ENCODE measurements at regions not wholly inside any gene's neighbourhood (a gene's known extent, or its start where the extent isn't known, plus 50 kb on each side); places are given as distances from the start of the nearest gene placed in this dataset.
"Not testable (repeated sequence)": the region's sequence is repeated elsewhere in the genome, so short reads cannot be mapped to it uniquely, and the experiment has no call there.

GRCh38 chr2:76697439-76697838 is 824.7 kb downstream of the LRRTM4 start:
- not testable (repeated sequence) for ATAC-seq

GRCh38 chr2:76692908-76693307 is 829.3 kb downstream of the LRRTM4 start:
- DNase-seq (no peak), ATAC-seq (no peak)
- Histone ChIP-seq H3K36me3 (replicated peaks in 1 of 2; ENCODE audit: insufficient read depth in 1 of 2, low read depth in 2 of 2) (no peaks in the 10 kb centered on the region), H3K9me3 (no peaks in the 10 kb centered on the region), H3K4me1 (no peaks in the 10 kb centered on the region), H3K4me3 (no peak overlapping the region), H3K27me3 (no peaks in the 10 kb centered on the region), H3K27ac (no peak overlapping the region)
- intact Hi-C loops (cut with DNase I) = no loop called here
- WGBS, 2 donors = 66 to 81% methylated on average over 4 of the region's 4 CpGs
- TF ChIP-seq CTCF (IDR thresholded peaks at IDR 0.05) (no peak), POLR2A (IDR thresholded peaks at IDR 0.05) (no peak)

More at GRCh38 chr2:76697439-76697838, 824.7 kb downstream of the LRRTM4 start:
- H3K9me3 ChIP-seq; H3K4me3 ChIP-seq; H3K27me3 ChIP-seq; H3K36me3 ChIP-seq (replicated peaks in 1 of 2; ENCODE audit: insufficient read depth in 1 of 2, low read depth in 2 of 2); DNase-seq; H3K4me1 ChIP-seq; H3K27ac ChIP-seq; intact Hi-C loops (cut with DNase I): not testable (repeated sequence)
- WGBS, 2 donors = 82 to 88% methylated on average over 17 of the region's 17 CpGs

- TF ChIP-seq CTCF (IDR thresholded peaks at IDR 0.05) (no peak), POLR2A (IDR thresholded peaks at IDR 0.05) (no peak)
- H3K36me3 ChIP-seq (replicated peaks in 1 of 2; ENCODE audit: insufficient read depth in 1 of 2, low read depth in 2 of 2) = no peaks in the 10 kb centered on the region
- DNase-seq = no peak
- intact Hi-C loops (cut with DNase I) = no loop called here
- H3K4me3 ChIP-seq = no peak overlapping the region
- H3K27me3 ChIP-seq = no peaks in the 10 kb centered on the region
- no peak overlapping the region for H3K27ac ChIP-seq
- no peak for ATAC-seq
- H3K9me3 ChIP-seq = no peaks in the 10 kb centered on the region
- 74 to 81% methylated on average over 1 of the region's 1 CpG for WGBS, 2 donors
- H3K4me1 ChIP-seq = no peaks in the 10 kb centered on the region
Observed at GRCh38 chr2:76688732-76689131, 833.4 kb downstream of the LRRTM4 start.

- ATAC-seq (no peak), DNase-seq (no peak)
- no peaks in the 10 kb centered on the region for H3K4me1 ChIP-seq
- no peak for TF ChIP-seq POLR2A (IDR thresholded peaks at IDR 0.05)
- TF ChIP-seq CTCF (IDR thresholded peaks at IDR 0.05) = no peak
- H3K36me3 ChIP-seq (replicated peaks in 1 of 2; ENCODE audit: insufficient read depth in 1 of 2, low read depth in 2 of 2) = no peaks in the 10 kb centered on the region
- 80 to 87% methylated on average over 3 of the region's 3 CpGs for WGBS, 2 donors
- H3K27me3 ChIP-seq = no peaks in the 10 kb centered on the region
- no peak overlapping the region for H3K27ac ChIP-seq
- no peaks in the 10 kb centered on the region for H3K9me3 ChIP-seq
- intact Hi-C loops (cut with DNase I) = no loop called here
- H3K4me3 ChIP-seq = no peak overlapping the region
Observed at GRCh38 chr2:76687923-76688322, 834.3 kb downstream of the LRRTM4 start.

GRCh38 chr2:76684756-76685155 is 837.4 kb downstream of the LRRTM4 start:
- no peak for TF ChIP-seq POLR2A (IDR thresholded peaks at IDR 0.05)
- TF ChIP-seq CTCF (IDR thresholded peaks at IDR 0.05) = no peak
- no peak overlapping the region for H3K27ac ChIP-seq
- H3K27me3 ChIP-seq = no peaks in the 10 kb centered on the region
- ATAC-seq (no peak), DNase-seq (no peak)
- no peaks in the 10 kb centered on the region for H3K36me3 ChIP-seq (replicated peaks in 1 of 2; ENCODE audit: insufficient read depth in 1 of 2, low read depth in 2 of 2)
- 35 to 46% methylated on average over 6 of the region's 6 CpGs for WGBS, 2 donors
- no peaks in the 10 kb centered on the region for H3K9me3 ChIP-seq
- intact Hi-C loops (cut with DNase I) = no loop called here
- H3K4me3 ChIP-seq = no peak overlapping the region
- H3K4me1 ChIP-seq = no peaks in the 10 kb centered on the region
